Hepatocyte (in vitro differentiated cells): ENCODE measurements at regions not wholly inside any gene's neighbourhood (a gene's known extent, or its start where the extent isn't known, plus 50 kb on each side); places are given as distances from the start of the nearest gene placed in this dataset.

Experiments
- DNase-seq: peaks from one replicate; pipeline ENCODE4 v3.0.0-alpha.2; 2016; ENCODE audit warnings: low spot score
- H2AFZ ChIP-seq: fragments of 200-600 bp; sonication (generic); 2 replicates; pipeline ENCODE4 v1.6.0; 2016; ENCODE audit warnings: antibody characterized with exemption, mild to moderate bottlenecking
- H3K27ac ChIP-seq: fragments of 200-600 bp; sonication (generic); 2 replicates; pipeline ENCODE4 v1.5.1; 2016; ENCODE audit warnings: mild to moderate bottlenecking
- H3K27me3 ChIP-seq: fragments of 200-600 bp; sonication (generic); 2 replicates; pipeline ENCODE4 v1.6.1; 2016
- H3K36me3 ChIP-seq: fragments of 200-600 bp; sonication (generic); replicated peaks from 2 replicates; pipeline ENCODE4 v1.5.1; 2016; ENCODE audit warnings: low read depth; ENCODE audit not compliant: insufficient read depth
- H3K4me1 ChIP-seq: fragments of 200-600 bp; sonication (generic); 2 replicates; pipeline ENCODE4 v1.5.1; 2016; ENCODE audit warnings: mild to moderate bottlenecking, moderate library complexity; ENCODE audit not compliant: insufficient read depth
- H3K4me2 ChIP-seq: fragments of 200-600 bp; sonication (generic); 2 replicates; pipeline ENCODE4 v1.6.0; 2016
- H3K4me3 ChIP-seq: fragments of 200-600 bp; sonication (generic); 2 replicates; pipeline ENCODE4 v1.5.1; 2016; ENCODE audit warnings: mild to moderate bottlenecking
- H3K79me2 ChIP-seq: fragments of 200-600 bp; sonication (generic); 2 replicates; pipeline ENCODE4 v1.6.0; 2017; ENCODE audit warnings: mild to moderate bottlenecking
- H3K9me2 ChIP-seq: fragments of 200-600 bp; sonication (generic); replicated peaks from 2 replicates; pipeline ENCODE4 v1.6.0; 2017; ENCODE audit warnings: mild to moderate bottlenecking; ENCODE audit not compliant: insufficient read depth
- H3K9me3 ChIP-seq: fragments of 200-600 bp; sonication (generic); 2 replicates; pipeline ENCODE4 v1.5.1; 2016; ENCODE audit warnings: low read depth, mild to moderate bottlenecking
- H4K20me1 ChIP-seq: fragments of 200-600 bp; sonication (generic); 2 replicates; pipeline ENCODE4 v1.6.0; 2016; ENCODE audit warnings: mild to moderate bottlenecking; ENCODE audit not compliant: insufficient read depth, poor library complexity, severe bottlenecking
- EZH2 ChIP-seq: fragments of 200-600 bp; sonication (generic); IDR thresholded peaks from 2 replicates; pipeline ENCODE4 v1.6.1; 2016; ENCODE audit warnings: antibody characterized with exemption, mild to moderate bottlenecking, borderline replicate concordance
- EZH2phosphoT487 ChIP-seq: fragments of 200-600 bp; sonication (generic); IDR thresholded peaks from one replicate; pipeline ENCODE4 v1.6.1; 2018; ENCODE audit warnings: antibody characterized with exemption, mild to moderate bottlenecking, low read depth, moderate library complexity; ENCODE audit not compliant: unreplicated experiment, severe bottlenecking
- WGBS: methylation state at CpG from one replicate; pipeline ENCODE4 v1.1.6; 2016; ENCODE audit warnings: low lambda C conversion rate; ENCODE audit errors: missing lambda C conversion rate; 5-methylcytosine and 5-hydroxymethylcytosine counted together
- TF ChIP-seq, protein P1 (sequence below): fragments of 200-600 bp; sonication (generic); IDR thresholded peaks from 2 replicates; pipeline ENCODE4 v1.5.1; 2016; ENCODE audit warnings: antibody characterized with exemption, mild to moderate bottlenecking; ENCODE audit not compliant: poor library complexity

DNA sequence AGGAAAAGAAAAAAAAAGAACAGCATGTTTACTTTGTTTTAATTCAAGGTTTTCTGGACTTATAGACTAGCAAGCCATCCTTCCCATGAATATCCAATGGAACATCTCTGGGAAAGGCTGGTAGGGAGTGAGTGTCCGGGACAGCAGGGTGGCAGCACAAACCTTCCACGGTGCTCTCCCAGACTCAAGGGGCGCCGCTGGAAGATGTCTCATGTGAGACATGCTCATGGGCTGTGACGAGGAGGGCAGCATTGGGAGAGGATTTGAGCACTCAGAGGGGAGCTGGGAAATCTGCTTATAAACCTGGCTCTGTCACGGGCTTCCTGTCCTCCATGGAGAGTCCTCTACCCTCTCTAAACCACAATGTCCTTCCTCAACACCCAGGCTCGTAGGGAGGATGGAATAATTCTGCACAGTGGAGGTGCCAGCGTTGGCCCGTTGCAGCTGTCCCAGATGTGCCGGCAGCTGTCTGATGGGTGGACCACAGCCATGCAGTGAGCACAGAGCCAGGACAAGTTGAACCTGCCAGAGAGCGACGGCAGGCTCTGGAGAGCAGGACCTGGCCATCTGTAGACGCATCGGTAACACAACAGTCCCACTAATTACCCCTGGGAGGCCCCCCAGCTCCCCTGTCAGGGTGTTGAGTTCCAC is 100.1 kb upstream of the IGSF21 start:
- H3K36me3 ChIP-seq = no peaks in the 10 kb centered on the region
- no peaks in the 10 kb centered on the region for H3K79me2 ChIP-seq
- peaks cover 14% of the 10 kb centered on the region for H3K27me3 ChIP-seq
- no peaks in the 10 kb centered on the region for H4K20me1 ChIP-seq
- H3K4me3 ChIP-seq = no peak overlapping the region
- no peak for DNase-seq
- H3K9me2 ChIP-seq = no peaks in the 10 kb centered on the region
- H3K9me3 ChIP-seq = no peaks in the 10 kb centered on the region
- no peak for TF ChIP-seq EZH2
- H3K4me1 ChIP-seq = no peaks in the 10 kb centered on the region
- no peak overlapping the region for H3K27ac ChIP-seq
- H3K4me2 ChIP-seq = no peak overlapping the region
- WGBS = 79% methylated on average over 14 of the region's 14 CpGs
- H2AFZ ChIP-seq = no peak overlapping the region

DNA sequence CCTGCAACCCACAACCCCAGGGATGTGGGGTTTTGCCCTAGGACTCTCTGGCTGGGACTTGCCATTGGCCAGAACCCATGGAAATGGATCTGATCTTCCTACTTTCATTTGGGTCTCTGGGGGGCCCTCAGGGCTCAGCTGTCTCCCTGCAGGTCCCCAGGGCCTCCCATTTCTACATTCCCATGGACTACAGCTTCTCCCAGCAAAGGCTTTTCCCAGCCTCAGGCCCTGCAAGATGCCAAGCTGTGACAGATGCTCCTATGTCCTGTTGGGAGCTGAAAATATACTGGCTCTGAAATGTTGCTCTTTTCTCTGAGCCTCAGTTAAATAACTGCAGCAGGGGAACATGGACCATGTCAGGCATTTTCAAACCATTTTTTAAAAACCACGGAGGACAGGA is 99.5 kb upstream of the IGSF21 start:
- DNase-seq = no peak
- no peaks in the 10 kb centered on the region for H3K36me3 ChIP-seq
- no peak overlapping the region for H3K27ac ChIP-seq
- no peak overlapping the region for H2AFZ ChIP-seq
- no peaks in the 10 kb centered on the region for H4K20me1 ChIP-seq
- no peaks in the 10 kb centered on the region for H3K4me1 ChIP-seq
- no peak overlapping the region for H3K4me3 ChIP-seq
- H3K79me2 ChIP-seq = no peaks in the 10 kb centered on the region
- no peak overlapping the region for H3K4me2 ChIP-seq
- TF ChIP-seq, protein P1, sequence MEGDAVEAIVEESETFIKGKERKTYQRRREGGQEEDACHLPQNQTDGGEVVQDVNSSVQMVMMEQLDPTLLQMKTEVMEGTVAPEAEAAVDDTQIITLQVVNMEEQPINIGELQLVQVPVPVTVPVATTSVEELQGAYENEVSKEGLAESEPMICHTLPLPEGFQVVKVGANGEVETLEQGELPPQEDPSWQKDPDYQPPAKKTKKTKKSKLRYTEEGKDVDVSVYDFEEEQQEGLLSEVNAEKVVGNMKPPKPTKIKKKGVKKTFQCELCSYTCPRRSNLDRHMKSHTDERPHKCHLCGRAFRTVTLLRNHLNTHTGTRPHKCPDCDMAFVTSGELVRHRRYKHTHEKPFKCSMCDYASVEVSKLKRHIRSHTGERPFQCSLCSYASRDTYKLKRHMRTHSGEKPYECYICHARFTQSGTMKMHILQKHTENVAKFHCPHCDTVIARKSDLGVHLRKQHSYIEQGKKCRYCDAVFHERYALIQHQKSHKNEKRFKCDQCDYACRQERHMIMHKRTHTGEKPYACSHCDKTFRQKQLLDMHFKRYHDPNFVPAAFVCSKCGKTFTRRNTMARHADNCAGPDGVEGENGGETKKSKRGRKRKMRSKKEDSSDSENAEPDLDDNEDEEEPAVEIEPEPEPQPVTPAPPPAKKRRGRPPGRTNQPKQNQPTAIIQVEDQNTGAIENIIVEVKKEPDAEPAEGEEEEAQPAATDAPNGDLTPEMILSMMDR = no peak
- TF ChIP-seq EZH2phosphoT487 (no peak), EZH2 (no peak)
- no peaks in the 10 kb centered on the region for H3K9me2 ChIP-seq
- WGBS = 100% methylated on average over 1 of the region's 1 CpG
- H3K9me3 ChIP-seq = no peaks in the 10 kb centered on the region
- peaks cover 14% of the 10 kb centered on the region for H3K27me3 ChIP-seq

DNA sequence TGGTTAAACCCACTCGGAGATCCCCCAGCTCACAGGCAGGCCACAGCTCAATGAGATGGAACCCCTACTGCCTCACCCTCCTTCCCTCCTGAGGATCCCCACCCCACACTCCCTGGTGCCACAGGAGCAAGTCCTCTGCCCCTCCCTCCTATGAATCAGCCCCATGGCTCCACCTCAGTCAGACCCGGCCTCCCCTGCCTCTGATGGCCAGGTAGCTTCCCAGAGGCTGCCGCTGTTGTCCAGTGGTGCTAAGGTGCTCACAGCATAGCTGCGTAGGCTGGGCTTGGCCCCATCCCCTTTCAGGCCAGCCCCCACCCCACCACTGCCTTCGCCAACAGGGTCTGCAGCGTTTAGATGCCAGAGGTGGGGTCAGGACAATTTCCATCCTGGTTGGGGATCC is 98.5 kb upstream of the IGSF21 start:
- TF ChIP-seq, protein P1 = no peak
- TF ChIP-seq EZH2 (no peak), EZH2phosphoT487 (no peak)
- no peaks in the 10 kb centered on the region for H3K9me2 ChIP-seq
- no peaks in the 10 kb centered on the region for H3K4me1 ChIP-seq
- H3K27me3 ChIP-seq = peaks cover 14% of the 10 kb centered on the region
- no peak overlapping the region for H3K4me3 ChIP-seq
- WGBS = 56% methylated on average over 5 of the region's 6 CpGs
- no peaks in the 10 kb centered on the region for H3K79me2 ChIP-seq
- no peak overlapping the region for H2AFZ ChIP-seq
- no peak overlapping the region for H3K4me2 ChIP-seq
- H3K9me3 ChIP-seq = no peaks in the 10 kb centered on the region
- H4K20me1 ChIP-seq = no peaks in the 10 kb centered on the region
- no peak for DNase-seq
- H3K36me3 ChIP-seq = no peaks in the 10 kb centered on the region
- no peak overlapping the region for H3K27ac ChIP-seq

DNA sequence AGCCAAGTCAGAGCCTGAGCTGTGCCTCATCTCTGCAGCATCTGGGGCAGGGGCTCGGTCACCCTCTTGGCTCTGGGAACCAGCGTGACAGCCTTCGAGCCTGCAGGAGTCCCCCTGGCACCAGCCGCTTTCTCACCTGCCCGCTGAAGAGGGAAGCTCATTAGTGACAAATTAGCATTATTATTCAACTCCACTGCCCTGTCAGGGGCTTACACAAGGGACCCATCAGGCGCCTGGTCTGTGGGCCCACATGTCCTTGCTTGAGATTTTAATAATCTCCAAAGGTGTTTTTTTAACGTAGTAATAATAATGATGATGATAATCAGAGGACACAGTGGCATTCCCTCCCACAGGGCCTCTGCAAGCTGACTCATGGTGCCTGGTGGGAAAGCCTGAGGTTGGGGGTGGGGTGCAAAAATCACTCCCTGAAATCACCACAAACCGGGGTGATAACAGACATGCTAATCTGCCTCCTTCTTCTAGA is 98.1 kb upstream of the IGSF21 start:
- H2AFZ ChIP-seq = no peak overlapping the region
- no peak overlapping the region for H3K4me2 ChIP-seq
- H3K9me2 ChIP-seq = no peaks in the 10 kb centered on the region
- no peak overlapping the region for H3K4me3 ChIP-seq
- no peaks in the 10 kb centered on the region for H3K36me3 ChIP-seq
- no peaks in the 10 kb centered on the region for H3K9me3 ChIP-seq
- no peak for DNase-seq
- no peak overlapping the region for H3K27ac ChIP-seq
- H3K79me2 ChIP-seq = no peaks in the 10 kb centered on the region
- H3K27me3 ChIP-seq = peaks cover 14% of the 10 kb centered on the region
- TF ChIP-seq EZH2 (no peak), EZH2phosphoT487 (no peak)
- TF ChIP-seq, protein P1 = no peak
- WGBS = 22% methylated on average over 8 of the region's 8 CpGs
- no peaks in the 10 kb centered on the region for H4K20me1 ChIP-seq
- H3K4me1 ChIP-seq = no peaks in the 10 kb centered on the region
